ENCODE measurements at regions not wholly inside any gene's neighbourhood (a gene's known extent, or its start where the extent isn't known, plus 50 kb on each side); places are given as distances from the start of the nearest gene placed in this dataset.
"Not testable (repeated sequence)": the region's sequence is repeated elsewhere in the genome, so short reads cannot be mapped to it uniquely, and the experiment has no call there.

- H3K27me3 ChIP-seq (ENCODE audit: control insufficient read depth, insufficient read depth, low read length); H2BK120ac ChIP-seq (ENCODE audit: low read depth, low read length); H4K8ac ChIP-seq (ENCODE audit: low read depth in 2 of 2, low read length in 2 of 2); H3K18ac ChIP-seq (ENCODE audit: low read depth, low read length); H3K4me1 ChIP-seq (ENCODE audit: control insufficient read depth, insufficient read depth, low read length); H4K20me1 ChIP-seq (ENCODE audit: insufficient read depth, low read length); H3K9me3 ChIP-seq (ENCODE audit: control insufficient read depth, insufficient read depth, low read length); H2BK20ac ChIP-seq (ENCODE audit: low read depth, low read length); DNase-seq; H2AFZ ChIP-seq (replicated peaks; ENCODE audit: low read length, poor library complexity); BruUV-seq (replicated peaks); H3K4me3 ChIP-seq (ENCODE audit: insufficient read depth, low read depth, low read length); H3K23ac ChIP-seq (ENCODE audit: low read depth, low read length); H3K9ac ChIP-seq (ENCODE audit: low read depth, low read length); H2AK9ac ChIP-seq (replicated peaks; ENCODE audit: low read depth, low read length, poor library complexity); H3K79me1 ChIP-seq (ENCODE audit: low read depth in 1 of 2, low read length in 2 of 2); H3K4me2 ChIP-seq (ENCODE audit: low read depth, low read length); H3K9me1 ChIP-seq (ENCODE audit: insufficient read depth, low read length); H2BK15ac ChIP-seq (ENCODE audit: low read depth, low read length); intact Hi-C loops (cut with micrococcal nuclease); dilution Hi-C loops (cut with HindIII; ENCODE audit: low sequenced_read_pairs, unreplicated experiment); ATAC-seq (ENCODE audit: low read depth); H4K5ac ChIP-seq (ENCODE audit: low read depth, low read length); CTCF ChIA-PET; H3K36me3 ChIP-seq (ENCODE audit: control insufficient read depth, insufficient read depth, low read length); H3K14ac ChIP-seq (replicated peaks; ENCODE audit: low read depth, low read length); H3K56ac ChIP-seq (ENCODE audit: extremely low read depth, insufficient read depth, low read length); POLR2A ChIA-PET (ENCODE audit: unreplicated experiment); H3K27ac ChIP-seq (ENCODE audit: insufficient read depth, low read length); H3K4ac ChIP-seq (ENCODE audit: low read depth, low read length); H2AK5ac ChIP-seq (ENCODE audit: low read depth, low read length); H4K91ac ChIP-seq (ENCODE audit: insufficient read depth, low read depth, low read length); H2BK5ac ChIP-seq (ENCODE audit: low read depth, low read length, poor library complexity, severe bottlenecking); in situ Hi-C loops (cut with MboI; ENCODE audit: low sequenced_read_pairs): not testable (repeated sequence)
- no CpG with 5 or more reads among the region's 1 CpG for WGBS, 2 experiments (ENCODE audit: extremely low coverage in 2 of 2, insufficient read length in 1 of 2)
Observed at GRCh38 chr2:91559269-91559668, 2867.8 kb downstream of the RPIA start.

- ATAC-seq (ENCODE audit: low read depth); DNase-seq; BruUV-seq (replicated peaks); H3K9me1 ChIP-seq (ENCODE audit: insufficient read depth, low read length); CTCF ChIA-PET; H2AFZ ChIP-seq (replicated peaks; ENCODE audit: low read length, poor library complexity); in situ Hi-C loops (cut with MboI; ENCODE audit: low sequenced_read_pairs); H3K9ac ChIP-seq (ENCODE audit: low read depth, low read length); H3K9me3 ChIP-seq (ENCODE audit: control insufficient read depth, insufficient read depth, low read length); H2BK120ac ChIP-seq (ENCODE audit: low read depth, low read length); H2AK5ac ChIP-seq (ENCODE audit: low read depth, low read length); H3K27me3 ChIP-seq (ENCODE audit: control insufficient read depth, insufficient read depth, low read length); H2BK5ac ChIP-seq (ENCODE audit: low read depth, low read length, poor library complexity, severe bottlenecking); H3K4ac ChIP-seq (ENCODE audit: low read depth, low read length); H3K4me2 ChIP-seq (ENCODE audit: low read depth, low read length); H3K36me3 ChIP-seq (ENCODE audit: control insufficient read depth, insufficient read depth, low read length); POLR2A ChIA-PET (ENCODE audit: unreplicated experiment); H3K56ac ChIP-seq (ENCODE audit: extremely low read depth, insufficient read depth, low read length); intact Hi-C loops (cut with micrococcal nuclease); H2BK15ac ChIP-seq (ENCODE audit: low read depth, low read length); H2AK9ac ChIP-seq (replicated peaks; ENCODE audit: low read depth, low read length, poor library complexity); H4K5ac ChIP-seq (ENCODE audit: low read depth, low read length); H3K4me1 ChIP-seq (ENCODE audit: control insufficient read depth, insufficient read depth, low read length); H4K8ac ChIP-seq (ENCODE audit: low read depth in 2 of 2, low read length in 2 of 2); H4K20me1 ChIP-seq (ENCODE audit: insufficient read depth, low read length); H3K23ac ChIP-seq (ENCODE audit: low read depth, low read length); H3K4me3 ChIP-seq (ENCODE audit: insufficient read depth, low read depth, low read length); H3K79me1 ChIP-seq (ENCODE audit: low read depth in 1 of 2, low read length in 2 of 2); H3K14ac ChIP-seq (replicated peaks; ENCODE audit: low read depth, low read length); H4K91ac ChIP-seq (ENCODE audit: insufficient read depth, low read depth, low read length); H3K18ac ChIP-seq (ENCODE audit: low read depth, low read length); H3K27ac ChIP-seq (ENCODE audit: insufficient read depth, low read length); dilution Hi-C loops (cut with HindIII; ENCODE audit: low sequenced_read_pairs, unreplicated experiment); H2BK20ac ChIP-seq (ENCODE audit: low read depth, low read length): not testable (repeated sequence)
Observed at GRCh38 chr2:91559886-91560614, 2868.6 kb downstream of the RPIA start.

Data from IMR-90 (cell line).